Right lobe of liver (tissue), 4 donors: ENCODE measurements at regions not wholly inside any gene's neighbourhood (a gene's known extent, or its start where the extent isn't known, plus 50 kb on each side); places are given as distances from the start of the nearest gene placed in this dataset.

Experiments
- CTCF ChIP-seq, 4 donors: fragments of 200-600 bp in 3 of 4; fragments of 450-650 bp in 1 of 4; IDR thresholded peaks; one replicate each; pipeline versions ENCODE4 v1.5.1 to v1.8.0; 2016 to 2022; ENCODE audit warnings: antibody characterized with exemption in 4 of 4, mild to moderate bottlenecking in 2 of 4
- POLR2A ChIP-seq: fragments of 450-650 bp; IDR thresholded peaks from one replicate; pipeline ENCODE4 v1.6.1; 2017; ENCODE audit warnings: antibody characterized with exemption, mild to moderate bottlenecking
- donor health status: DM: no; HTN: no; CAD: no.
- donor health status: DM: no; HTN: no; CAD: no.
- donor health status: DM: no; HTN: yes; CAD: no.

- TF ChIP-seq POLR2A (no peak), CTCF (IDR thresholded peaks at IDR 0.05) (no peak)
Measured at GRCh38 chr17:51541215-51541614, 280.9 kb downstream of the UTP18 start.
